HG03442 (cell line): ENCODE measurements at regions not wholly inside any gene's neighbourhood (a gene's known extent, or its start where the extent isn't known, plus 50 kb on each side); places are given as distances from the start of the nearest gene placed in this dataset.

ENCODE experiments used
- ATAC-seq: cut with Tn5 transposase; IDR thresholded peaks from one replicate; pipeline ENCODE4 v1.9.1; 2021; ENCODE audit warnings: mild to moderate bottlenecking, moderate library complexity; ENCODE audit not compliant: unreplicated experiment

GRCh38 chr2:201968476-201968875 lies 65.2 kb upstream of the FZD7 start:
- ATAC-seq = no peak

GRCh38 chr2:201969241-201969937 lies 64.3 kb upstream of the FZD7 start:
- no peak for ATAC-seq

DNA sequence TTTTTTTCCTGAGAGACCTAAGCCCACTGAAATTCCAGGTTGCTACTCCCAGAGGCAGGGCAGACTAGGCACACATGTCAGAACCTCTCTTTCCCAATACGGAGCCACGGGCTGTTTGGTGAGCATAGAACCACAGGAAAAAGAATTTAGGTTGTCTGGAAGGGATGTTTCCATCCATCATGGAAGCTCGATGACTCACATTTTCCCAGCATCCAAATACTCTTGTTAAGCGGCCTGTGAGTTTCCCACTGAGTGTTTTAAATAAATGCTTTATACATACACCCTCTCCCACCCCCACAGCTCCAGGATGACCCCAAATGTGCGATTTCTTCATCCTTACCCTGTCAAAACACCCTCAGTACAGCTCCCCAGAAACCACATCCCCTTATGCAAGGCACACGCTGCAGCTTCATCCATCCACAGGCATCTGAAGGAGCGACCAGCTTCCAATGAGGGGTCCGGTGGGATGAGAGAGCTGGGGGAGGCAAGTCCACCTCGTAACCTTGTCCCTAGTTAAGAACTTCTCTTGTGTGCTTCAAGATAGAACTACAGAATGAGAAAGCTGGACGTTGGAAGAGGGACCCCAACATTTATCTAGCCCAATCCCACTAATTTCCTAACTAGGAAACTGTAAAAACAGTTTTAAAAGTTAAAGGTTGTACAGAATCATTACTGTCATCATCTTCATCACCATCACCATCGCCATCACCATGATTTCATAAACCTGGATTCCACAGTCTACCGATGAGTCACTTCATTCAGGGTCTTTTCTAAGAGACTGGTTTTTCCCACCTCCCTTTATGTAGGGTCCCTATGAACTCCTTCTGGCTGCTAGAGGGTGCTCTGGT lies 63.5 kb upstream of the FZD7 start:
- ATAC-seq = no peak

GRCh38 chr2:201970786-201971108 lies 62.9 kb upstream of the FZD7 start:
- ATAC-seq = no peak

DNA sequence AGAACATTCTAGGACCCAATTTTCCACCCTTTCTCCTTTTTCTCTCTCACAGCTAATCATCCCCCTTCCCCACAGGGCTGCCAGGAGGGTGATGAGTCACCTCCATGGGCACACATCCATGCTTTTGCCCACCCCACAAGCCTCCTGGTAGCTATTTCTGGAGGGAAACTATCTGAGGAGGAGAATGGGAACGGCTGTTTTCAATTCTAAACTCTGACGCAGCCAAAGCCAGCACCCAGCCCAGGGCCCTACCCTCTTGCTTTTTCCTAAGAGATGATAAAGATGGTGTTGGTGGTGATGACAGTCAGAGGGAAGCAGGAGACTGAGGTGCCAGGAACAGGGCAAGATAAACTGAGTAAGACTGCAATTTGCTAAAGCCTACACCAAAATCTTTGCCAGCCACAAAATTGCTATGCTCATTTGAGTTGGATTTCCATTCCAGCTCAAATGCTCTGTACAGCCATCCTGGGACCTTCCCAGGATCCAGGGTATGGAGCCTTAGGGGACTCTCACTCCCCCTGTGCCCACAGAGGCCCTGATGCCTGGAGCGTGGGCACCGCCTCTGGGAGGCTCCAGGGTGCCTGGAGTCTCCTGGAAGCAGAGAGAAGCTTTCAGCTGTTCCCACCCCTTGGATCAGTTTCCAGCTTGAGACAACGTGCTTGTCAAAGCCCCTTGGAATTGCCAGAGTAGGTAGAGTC lies 62.0 kb upstream of the FZD7 start:
- ATAC-seq = no peak

GRCh38 chr2:201972621-201973255 lies 60.9 kb upstream of the FZD7 start:
- ATAC-seq = no peak

DNA sequence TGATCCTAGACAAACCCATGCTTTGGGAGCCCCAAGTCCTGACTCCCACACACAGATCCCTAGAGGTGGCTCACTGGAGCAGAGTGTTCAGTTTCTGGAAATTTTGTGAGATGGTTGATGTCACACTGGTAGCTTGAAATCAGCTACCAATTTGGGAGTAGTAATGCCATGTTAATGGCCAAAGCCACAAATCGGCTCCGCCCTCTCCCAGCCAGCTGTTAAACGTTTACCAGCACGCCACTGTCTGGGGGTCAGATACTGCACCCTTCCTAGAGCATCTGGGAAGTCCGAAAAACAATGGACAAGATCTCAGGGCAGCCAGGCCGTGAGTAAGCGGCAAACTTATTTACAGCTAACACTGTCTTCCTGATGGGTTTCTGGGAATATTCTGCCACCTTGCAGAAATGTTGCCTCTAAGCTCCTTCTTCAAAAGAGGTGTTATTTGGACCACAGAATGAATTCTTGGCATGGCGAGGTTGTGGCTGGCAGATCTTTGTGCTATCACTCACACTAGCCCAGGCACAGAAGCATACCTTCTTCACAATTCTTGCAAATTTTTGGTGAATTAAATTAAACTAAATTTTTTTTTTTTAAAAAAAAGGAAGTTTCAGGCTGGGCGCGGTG lies 60.2 kb upstream of the FZD7 start:
- no peak for ATAC-seq

GRCh38 chr2:201974171-201975100 lies 59.2 kb upstream of the FZD7 start:
- ATAC-seq = no peak

DNA sequence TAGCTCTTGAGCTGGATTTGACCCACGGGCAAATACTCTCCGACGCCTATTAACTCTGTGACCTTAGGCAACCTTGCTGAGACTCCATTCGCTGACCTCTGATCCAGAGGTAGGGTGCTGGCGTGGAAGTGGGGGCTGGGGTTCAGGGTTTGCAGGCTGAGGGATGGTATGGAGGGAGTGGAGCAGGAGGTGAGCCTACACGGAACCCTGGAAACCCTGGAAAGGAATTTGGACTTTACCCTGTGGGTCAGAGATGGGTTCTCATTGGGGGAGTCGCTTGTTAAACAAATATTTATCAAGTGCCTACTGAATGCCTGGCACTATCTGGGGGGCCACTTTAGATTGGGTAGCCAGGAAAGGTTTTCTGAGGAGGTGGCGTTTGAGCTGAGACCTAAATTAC lies 58.2 kb upstream of the FZD7 start:
- no peak for ATAC-seq

DNA sequence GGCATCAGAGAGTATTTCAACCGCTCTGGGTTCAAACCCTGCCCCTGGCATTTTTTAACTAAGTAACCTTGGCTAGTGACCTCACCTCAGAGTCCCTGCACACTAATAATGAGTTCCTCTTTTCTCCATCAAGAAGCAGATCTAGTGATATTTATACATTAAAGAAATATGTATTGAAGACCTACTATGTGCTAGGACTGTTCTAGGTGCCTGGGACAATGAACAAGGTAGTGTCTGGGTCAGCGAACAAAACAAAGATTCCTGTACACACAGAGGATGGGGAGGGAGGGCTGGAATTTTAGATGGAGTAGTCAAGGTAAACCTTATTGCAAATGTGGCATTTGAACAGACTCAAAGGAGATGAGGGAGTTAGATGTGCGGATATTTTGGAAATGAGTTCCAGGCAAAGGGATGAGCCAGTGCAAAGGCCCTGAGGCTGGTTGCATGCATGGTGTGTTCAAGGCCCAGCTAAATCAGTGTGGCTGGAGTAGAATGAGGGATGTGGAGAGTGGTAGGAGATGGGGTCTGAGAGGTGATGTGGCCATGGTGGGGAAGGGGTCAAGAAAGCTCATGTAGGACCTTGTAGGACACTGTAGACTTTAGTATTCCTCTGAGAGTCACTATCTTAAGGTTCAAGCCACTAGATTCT lies 57.6 kb upstream of the FZD7 start:
- no peak for ATAC-seq

- ATAC-seq = no peak
These were observed 56.0 kb upstream of the FZD7 start for GRCh38 chr2:201977651-201978050.

DNA sequence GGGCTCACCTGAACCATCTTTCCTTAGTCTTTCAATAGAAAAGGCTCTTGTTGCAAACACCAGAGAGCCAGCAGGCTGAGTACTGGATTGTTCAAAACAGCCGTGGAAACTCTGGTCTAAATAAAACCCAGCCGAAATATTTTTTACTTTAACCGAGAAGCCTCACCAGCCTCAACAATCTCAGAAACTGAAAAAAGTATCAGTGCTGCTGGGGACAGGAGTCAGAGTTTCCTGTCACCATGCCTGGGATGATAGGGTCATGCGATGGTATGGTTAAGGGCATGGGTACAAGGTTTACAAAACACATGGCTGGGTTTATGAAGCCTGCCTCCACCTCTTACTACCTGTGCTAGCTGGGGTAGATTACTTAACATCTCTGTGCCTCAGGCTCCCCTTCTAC lies 55.3 kb upstream of the FZD7 start:
- ATAC-seq = peak; percentile 30

- ATAC-seq = no peak
These were observed 54.7 kb upstream of the FZD7 start for GRCh38 chr2:201978986-201979385.

DNA sequence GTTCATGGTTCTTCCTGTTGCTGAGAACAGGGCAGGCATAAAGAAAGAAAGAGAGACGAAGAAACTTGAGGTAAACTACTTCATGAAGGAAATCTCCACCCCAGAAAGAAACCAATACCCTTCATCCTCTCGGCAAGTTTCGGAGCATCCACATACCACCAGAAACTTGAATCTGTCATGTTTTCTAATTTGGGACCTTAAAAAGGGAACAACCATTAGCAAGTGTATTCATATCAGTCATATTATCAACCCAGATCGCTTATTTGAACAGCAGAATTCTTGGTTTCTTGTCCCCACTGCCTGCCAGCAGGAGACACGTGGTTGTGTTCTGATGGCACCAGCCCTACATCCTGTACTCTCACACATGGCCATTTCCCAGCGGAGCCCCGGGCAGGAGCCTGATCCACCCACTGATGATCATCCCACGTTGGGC lies 53.2 kb upstream of the FZD7 start:
- peak; percentile 66 for ATAC-seq

DNA sequence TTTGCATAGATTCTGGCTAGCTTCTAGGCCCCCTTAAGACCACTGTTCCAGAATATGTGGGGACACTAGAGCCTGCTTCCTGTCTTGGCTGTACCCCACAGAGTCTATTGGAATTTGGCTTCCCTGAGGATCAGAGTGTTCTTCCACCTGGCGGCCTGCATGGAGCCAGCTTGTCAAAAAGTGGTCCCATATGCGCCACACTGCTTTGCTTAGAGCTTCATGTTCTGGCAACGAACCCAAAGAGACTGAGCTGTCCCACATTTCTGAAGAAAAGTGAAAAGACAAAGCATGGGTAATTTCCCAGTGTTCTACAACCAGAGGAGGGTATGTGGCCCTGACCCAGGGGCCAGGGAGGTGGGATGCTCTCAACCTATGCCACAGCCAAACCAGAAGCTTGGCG lies 52.7 kb upstream of the FZD7 start:
- no peak for ATAC-seq

GRCh38 chr2:201983174-201983573 lies 50.5 kb upstream of the FZD7 start:
- no peak for ATAC-seq

DNA sequence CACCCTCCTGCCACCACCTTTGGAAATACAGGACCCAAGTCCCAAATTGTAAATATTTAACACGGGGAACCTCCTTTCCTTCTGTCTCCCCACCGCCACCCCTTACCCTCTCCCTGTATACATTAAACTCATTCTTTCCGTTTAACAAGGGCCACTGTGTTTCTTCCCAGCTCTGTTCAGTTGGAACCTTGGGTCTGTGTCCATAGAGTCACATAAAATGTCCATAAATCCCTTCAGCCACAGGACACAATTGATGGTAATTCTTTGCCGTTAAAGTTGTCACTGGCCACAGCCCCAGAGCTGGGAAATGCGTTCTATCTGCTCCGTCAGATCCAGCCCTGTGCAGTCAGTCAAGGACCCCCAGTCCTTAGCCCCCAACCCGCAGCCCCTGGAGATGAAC lies 49.9 kb upstream of the FZD7 start:
- no peak for ATAC-seq
